HepG2 (cell line): ENCODE measurements at regions not wholly inside any gene's neighbourhood (a gene's known extent, or its start where the extent isn't known, plus 50 kb on each side); places are given as distances from the start of the nearest gene placed in this dataset.

ENCODE experiments used
- ATAC-seq: fragments of 200-7000 bp; cut with Tn5 transposase; 3 replicates; pipeline ENCODE4 v1.9.1; 2020; ENCODE audit warnings: mild to moderate bottlenecking, moderate library complexity
- BruUV-seq: library from RNA; stranded (reverse); fragments of 400-500 nt; replicated peaks from 2 replicates; lab custom pipeline; 2021; lab: Mats Ljungman, UMichigan
- CTCF ChIA-PET: fragments of 300-600 bp; formaldehyde crosslinking; extraction: SDS; loops from one replicate; lab custom pipeline; 2021; ENCODE audit warnings: low total read pairs, inconsistent platforms, low intra/inter-chr PET ratio; lab: Yijun Ruan, JAX
- POLR2A ChIA-PET: fragments of 350-600 bp; sonication (Branson Sonifier 250); formaldehyde crosslinking; loops from one replicate; lab custom pipeline; 2020; ENCODE audit warnings: antibody characterized with exemption, inconsistent platforms; lab: Yijun Ruan, JAX
- DNase-seq: peaks from one replicate; pipeline ENCODE4 v3.0.0-alpha.2; 2015; ENCODE audit warnings: low spot score
- FAIRE-seq: peaks from 3 replicates; lab custom pipeline; 2011; peaks lifted over from hg19 to GRCh38; lab: Jason Lieb, UNC
- H2AFZ ChIP-seq: one replicate; pipeline ENCODE4 v1.6.1; 2011; ENCODE audit warnings: low read length, inconsistent platforms
- H3K27ac ChIP-seq: fragments of 300-600 bp; 3 replicates; pipeline ENCODE4 v1.8.0; 2011; ENCODE audit warnings: mixed run types, mild to moderate bottlenecking, mixed read lengths, low read length, inconsistent platforms; ENCODE audit not compliant: insufficient read depth; ENCODE audit errors: extremely low read length
- H3K27me3 ChIP-seq, 2 experiments: fragments of 200-600 bp in 1 of 2; 2 replicates in 1 of 2; 3 replicates in 1 of 2; pipeline versions ENCODE4 v1.6.0 to v1.8.0; 2011; ENCODE audit warnings: low read length in 2 of 2, mild to moderate bottlenecking in 2 of 2, moderate library complexity in 2 of 2, inconsistent platforms in 1 of 2; ENCODE audit not compliant: insufficient read depth in 2 of 2, control insufficient read depth in 1 of 2
- H3K36me3 ChIP-seq, 2 experiments: fragments of 200-600 bp in 1 of 2; replicated peaks in 1 of 2; 2 replicates in 1 of 2; 3 replicates in 1 of 2; pipeline versions ENCODE4 v1.5.1 to v1.8.0; 2011; ENCODE audit warnings: low read length in 2 of 2, inconsistent platforms in 1 of 2; ENCODE audit not compliant: insufficient read depth in 2 of 2, control insufficient read depth in 1 of 2
- H3K4me1 ChIP-seq: 2 replicates; pipeline ENCODE4 v1.5.1; 2012; ENCODE audit warnings: low read length, inconsistent platforms; ENCODE audit not compliant: insufficient read depth
- H3K4me2 ChIP-seq: 2 replicates; pipeline ENCODE4 v1.6.0; 2011; ENCODE audit warnings: low read depth, low read length, inconsistent platforms
- H3K4me3 ChIP-seq, 3 experiments: fragments of 200-600 bp in 1 of 3; sonication (generic), shearing (Covaris generic) in 1 of 3; replicated peaks in 1 of 3; 2 replicates each; pipeline ENCODE4 v1.5.1; 2011 to 2016; ENCODE audit warnings: low read length in 3 of 3, inconsistent platforms in 2 of 3, low read depth in 2 of 3, mild to moderate bottlenecking in 2 of 3, control low read depth in 1 of 3, mixed read lengths in 1 of 3; ENCODE audit not compliant: insufficient read depth in 1 of 3
- H3K79me2 ChIP-seq: one replicate; pipeline ENCODE4 v1.6.1; 2011; ENCODE audit warnings: low read length, inconsistent platforms; ENCODE audit not compliant: insufficient read depth
- H3K9ac ChIP-seq: 2 replicates; pipeline ENCODE4 v1.6.0; 2011; ENCODE audit warnings: mild to moderate bottlenecking, low read depth, low read length, inconsistent platforms; ENCODE audit not compliant: insufficient read depth
- H3K9me3 ChIP-seq: 2 replicates; pipeline ENCODE4 v1.5.1; 2012; ENCODE audit warnings: mild to moderate bottlenecking, low read length
- H4K20me1 ChIP-seq: 2 replicates; pipeline ENCODE4 v1.6.0; 2011; ENCODE audit warnings: inconsistent platforms, mild to moderate bottlenecking, low read length, moderate library complexity; ENCODE audit not compliant: insufficient read depth
- AHR ChIP-seq: IDR thresholded peaks from 2 replicates; pipeline ENCODE4 v1.6.1; 2018; ENCODE audit warnings: missing genetic modification reagents, missing compliant biosample characterization
- CTCF ChIP-seq: sonication (generic); formaldehyde crosslinking; IDR thresholded peaks from 2 replicates; pipeline ENCODE4 v1.5.0; 2020; ENCODE audit warnings: mild to moderate bottlenecking, missing genetic modification reagents, moderate library complexity
- ELF1 ChIP-seq: sonication (generic); formaldehyde crosslinking; IDR thresholded peaks from 2 replicates; pipeline ENCODE4 v1.4.0; 2020; ENCODE audit warnings: missing genetic modification reagents
- FIP1L1 ChIP-seq: fragments of 200-400 bp; formaldehyde crosslinking; IDR thresholded peaks from 2 replicates; pipeline ENCODE4 v1.6.1; 2018; ENCODE audit warnings: low read depth, mild to moderate bottlenecking, low read length, moderate library complexity, borderline replicate concordance; ENCODE audit not compliant: insufficient read depth
- FOXK2 ChIP-seq: fragments of 450-650 bp; IDR thresholded peaks from 2 replicates; pipeline ENCODE4 v1.6.1; 2016
- HMG20A ChIP-seq: IDR thresholded peaks from 2 replicates; pipeline ENCODE4 v1.6.1; 2016; ENCODE audit warnings: borderline replicate concordance
- IRX3 ChIP-seq: sonication (generic); formaldehyde crosslinking; IDR thresholded peaks from 2 replicates; pipeline ENCODE4 v1.8.1; 2023; ENCODE audit warnings: mild to moderate bottlenecking, low read depth, missing genetic modification reagents, borderline replicate concordance
- MIXL1 ChIP-seq: IDR thresholded peaks from 2 replicates; pipeline ENCODE4 v1.6.1; 2016
- ONECUT2 ChIP-seq: sonication (generic); formaldehyde crosslinking; IDR thresholded peaks from 2 replicates; pipeline ENCODE4 v1.4.0; 2020; ENCODE audit warnings: missing genetic modification reagents
- PHF21A ChIP-seq: sonication (generic); formaldehyde crosslinking; IDR thresholded peaks from 2 replicates; pipeline ENCODE4 v1.5.0; 2020; ENCODE audit warnings: mild to moderate bottlenecking, missing genetic modification reagents
- PRDM15 ChIP-seq: sonication (generic); formaldehyde crosslinking; IDR thresholded peaks from 2 replicates; pipeline ENCODE4 v1.4.0; 2020; ENCODE audit warnings: missing genetic modification reagents
- RXRA ChIP-seq: sonication (generic); formaldehyde crosslinking; IDR thresholded peaks from 2 replicates; pipeline ENCODE4 v1.5.1; 2020; ENCODE audit warnings: missing genetic modification reagents
- STAT5B ChIP-seq: sonication (generic); formaldehyde crosslinking; IDR thresholded peaks from 2 replicates; pipeline ENCODE4 v1.4.0; 2020; ENCODE audit warnings: missing genetic modification reagents
- TBX2 ChIP-seq: sonication (generic); formaldehyde crosslinking; IDR thresholded peaks from 2 replicates; pipeline ENCODE4 v1.5.0; 2020; ENCODE audit warnings: missing genetic modification reagents, mild to moderate bottlenecking, borderline replicate concordance
- YEATS2 ChIP-seq: sonication (generic); formaldehyde crosslinking; IDR thresholded peaks from 2 replicates; pipeline ENCODE4 v1.4.0; 2020; ENCODE audit warnings: missing genetic modification reagents, borderline replicate concordance
- ZEB1 ChIP-seq: IDR thresholded peaks from 2 replicates; pipeline ENCODE4 v1.6.1; 2012; ENCODE audit warnings: mild to moderate bottlenecking, low read depth, inconsistent platforms; ENCODE audit not compliant: insufficient replicate concordance
- ZNF337 ChIP-seq: sonication (generic); formaldehyde crosslinking; IDR thresholded peaks from 2 replicates; pipeline ENCODE4 v1.5.1; 2020; ENCODE audit warnings: missing genetic modification reagents, low read depth, mild to moderate bottlenecking, borderline replicate concordance
- ZNF460 ChIP-seq: sonication (generic); formaldehyde crosslinking; IDR thresholded peaks from 2 replicates; pipeline ENCODE4 v1.5.1; 2020; ENCODE audit warnings: missing genetic modification reagents, mild to moderate bottlenecking, borderline replicate concordance
- ZNF660 ChIP-seq: sonication (generic); formaldehyde crosslinking; IDR thresholded peaks from 2 replicates; pipeline ENCODE4 v1.5.1; 2020; ENCODE audit warnings: mild to moderate bottlenecking, low read depth, missing genetic modification reagents, borderline replicate concordance
- ZNF740 ChIP-seq: sonication (generic); formaldehyde crosslinking; IDR thresholded peaks from 2 replicates; pipeline ENCODE4 v1.4.0; 2020; ENCODE audit warnings: missing genetic modification reagents
- ZNF879 ChIP-seq: sonication (generic); formaldehyde crosslinking; IDR thresholded peaks from 2 replicates; pipeline ENCODE4 v1.8.1; 2023; ENCODE audit warnings: missing genetic modification reagents
- WGBS: methylation state at CpG from one replicate; pipeline ENCODE4 v1.1.6; 2017; ENCODE audit warnings: low lambda C conversion rate; 5-methylcytosine and 5-hydroxymethylcytosine counted together
- in situ Hi-C: cut with HindIII; loops from 2 replicates; pipeline ENCODE4 v1.10.0; 2017; ENCODE audit warnings: low pct_unique_long_range_greater_than_20kb; ENCODE audit not compliant: extremely low pct_ligation_motif_present
- intact Hi-C: fragments of 100-400 bp; cut with micrococcal nuclease; formaldehyde crosslinking; loops from one replicate; pipeline ENCODE4 v1.10.0; 2022; ENCODE audit not compliant: unreplicated experiment

- TF ChIP-seq PRDM15 (CRISPR knock-in tag) (no peak), ZNF879 (CRISPR knock-in tag) (no peak), HMG20A (no peak), PHF21A (CRISPR knock-in tag) (no peak), RXRA (no peak), ZNF740 (CRISPR knock-in tag) (no peak)
- TF ChIP-seq, all 625 proteins: peak for 0
Measured at GRCh38 chr11:50178737-50179136, 146.1 kb downstream of the OR4C45 start (continued).

- ATAC-seq, result no peak
- no peaks in the 10 kb centered on the region for H4K20me1 ChIP-seq
- TF ChIP-seq AHR (no peak), ZNF460 (no peak), STAT5B (CRISPR knock-in tag) (no peak), FOXK2 (no peak), ELF1 (no peak), YEATS2 (CRISPR knock-in tag) (no peak), ZNF660 (CRISPR knock-in tag) (no peak), ZEB1 (no peak), FIP1L1 (no peak), ONECUT2 (no peak), MIXL1 (CRISPR knock-in tag) (no peak), TBX2 (CRISPR knock-in tag) (no peak), ZNF337 (no peak), CTCF (no peak), IRX3 (no peak)
- ChIA-PET POLR2A (no interaction called here), CTCF (no interaction called here)
- DNase-seq, result no peak
- H3K9ac ChIP-seq, result no peak overlapping the region
- no TSS peak for BruUV-seq
- no peaks in the 10 kb centered on the region for H3K36me3 ChIP-seq
- intact Hi-C loops (no loop called here), in situ Hi-C loops (no loop called here)
- H3K9me3 ChIP-seq, result peaks cover 15% of the 10 kb centered on the region
- no peak overlapping the region for H2AFZ ChIP-seq
- H3K27ac ChIP-seq, result no peak overlapping the region
- FAIRE-seq, result no peak
- H3K4me1 ChIP-seq, result no peaks in the 10 kb centered on the region
- H3K4me2 ChIP-seq, result no peak overlapping the region
- H3K79me2 ChIP-seq, result no peaks in the 10 kb centered on the region
- WGBS, result 0% methylated on average over 2 of the region's 2 CpGs
- no peaks in the 10 kb centered on the region for H3K27me3 ChIP-seq
- H3K4me3 ChIP-seq, result no peak overlapping the region
Measured at GRCh38 chr11:50181334-50181733, 148.7 kb downstream of the OR4C45 start.
